GM21737 (cell line): ENCODE measurements at regions not wholly inside any gene's neighbourhood (a gene's known extent, or its start where the extent isn't known, plus 50 kb on each side); places are given as distances from the start of the nearest gene placed in this dataset.
A peak's percentile ranks its signal among the peaks of the same experiment; 100 is the strongest.

Source experiments
- ATAC-seq: cut with Tn5 transposase; IDR thresholded peaks from one replicate; pipeline ENCODE4 v1.9.1; 2021; ENCODE audit warnings: mild to moderate bottlenecking, moderate library complexity; ENCODE audit not compliant: unreplicated experiment

- ATAC-seq = no peak
Observed at GRCh38 chr3:150104564-150104963, 133.9 kb upstream of the PFN2 start.

GRCh38 chr3:150101016-150101415 lies 130.3 kb upstream of the PFN2 start:
- no peak for ATAC-seq

GRCh38 chr3:150098621-150099020 lies 127.9 kb upstream of the PFN2 start:
- ATAC-seq = peak; percentile 51

GRCh38 chr3:150097588-150097890 lies 126.8 kb upstream of the PFN2 start:
- no peak for ATAC-seq

- ATAC-seq = no peak
Observed at GRCh38 chr3:150096700-150097587, 126.2 kb upstream of the PFN2 start.

- ATAC-seq = no peak
Observed at GRCh38 chr3:150094150-150094933, 123.6 kb upstream of the PFN2 start.

GRCh38 chr3:150091626-150092025 lies 120.9 kb upstream of the PFN2 start:
- no peak for ATAC-seq

GRCh38 chr3:150090877-150091276 lies 120.2 kb upstream of the PFN2 start:
- no peak for ATAC-seq

- ATAC-seq = no peak
Observed at GRCh38 chr3:150090006-150090405, 119.3 kb upstream of the PFN2 start.

- ATAC-seq = no peak
Observed at GRCh38 chr3:150084128-150084527, 113.4 kb upstream of the PFN2 start.

GRCh38 chr3:150083655-150084042 lies 113.0 kb upstream of the PFN2 start:
- ATAC-seq = no peak

GRCh38 chr3:150082898-150083654 lies 112.4 kb upstream of the PFN2 start:
- ATAC-seq = no peak

GRCh38 chr3:150081084-150081483 lies 110.4 kb upstream of the PFN2 start:
- ATAC-seq = no peak

GRCh38 chr3:150080058-150080730 lies 109.5 kb upstream of the PFN2 start:
- no peak for ATAC-seq

GRCh38 chr3:150079029-150079739 lies 108.5 kb upstream of the PFN2 start:
- ATAC-seq = no peak

GRCh38 chr3:150077581-150078247 lies 107.0 kb upstream of the PFN2 start:
- ATAC-seq = no peak

GRCh38 chr3:150077107-150077506 lies 106.4 kb upstream of the PFN2 start:
- no peak for ATAC-seq

GRCh38 chr3:150076443-150076842 lies 105.7 kb upstream of the PFN2 start:
- no peak for ATAC-seq

- ATAC-seq = no peak
Observed at GRCh38 chr3:150075417-150075865, 104.7 kb upstream of the PFN2 start.
